ENCODE measurements at regions not wholly inside any gene's neighbourhood (a gene's known extent, or its start where the extent isn't known, plus 50 kb on each side); places are given as distances from the start of the nearest gene placed in this dataset.

- no peak overlapping the region for H3K4me3 Mint-ChIP-seq
- no peaks in the 10 kb centered on the region for H3K4me1 Mint-ChIP-seq (ENCODE audit: low read depth)
- intact Hi-C loops (cut with DNase I, micrococcal nuclease): no loop called here
- no peaks in the 10 kb centered on the region for H3K27me3 Mint-ChIP-seq
- Histone ChIP-seq H3K9me3 (ENCODE audit: control insufficient read depth in 1 of 2, insufficient read depth in 1 of 2, low read length in 2 of 2) (no peaks in the 10 kb centered on the region), H3K27me3 (ENCODE audit: control insufficient read depth in 1 of 2, insufficient read depth in 2 of 2, low read length in 2 of 2) (no peaks in the 10 kb centered on the region), H3K4me1 (ENCODE audit: insufficient read depth, low read length) (no peaks in the 10 kb centered on the region), H3K4me3 (ENCODE audit: low read length) (no peak overlapping the region), H3K27ac (ENCODE audit: low read depth in 1 of 2, low read length in 2 of 2) (no peak overlapping the region), H3K36me3 (ENCODE audit: insufficient read depth, low read length) (no peaks in the 10 kb centered on the region)
- ChIA-PET POLR2A (no interaction called here), CTCF (no interaction called here)
- H3K27ac Mint-ChIP-seq: no peak overlapping the region
- DNase-seq (no peak), ATAC-seq (ENCODE audit: poor library complexity) (no peak)
- no peak for TF ChIP-seq CTCF (IDR thresholded peaks at IDR 0.05)
- H3K9me3 Mint-ChIP-seq: no peaks in the 10 kb centered on the region
- no peaks in the 10 kb centered on the region for H3K36me3 Mint-ChIP-seq (ENCODE audit: low read depth)
Observed at GRCh38 chr12:74848006-74848405, 310.4 kb downstream of the ATXN7L3B start.

- Histone ChIP-seq H3K4me3 (ENCODE audit: low read length) (no peak overlapping the region), H3K27me3 (ENCODE audit: control insufficient read depth in 1 of 2, insufficient read depth in 2 of 2, low read length in 2 of 2) (no peaks in the 10 kb centered on the region), H3K27ac (ENCODE audit: low read depth in 1 of 2, low read length in 2 of 2) (no peak overlapping the region), H3K9me3 (ENCODE audit: control insufficient read depth in 1 of 2, insufficient read depth in 1 of 2, low read length in 2 of 2) (no peaks in the 10 kb centered on the region), H3K36me3 (ENCODE audit: insufficient read depth, low read length) (no peaks in the 10 kb centered on the region), H3K4me1 (ENCODE audit: insufficient read depth, low read length) (no peaks in the 10 kb centered on the region)
- no peak for ATAC-seq (ENCODE audit: poor library complexity)
- Mint-ChIP-seq H3K36me3 (ENCODE audit: low read depth) (no peaks in the 10 kb centered on the region), H3K27me3 (no peaks in the 10 kb centered on the region), H3K27ac (no peak overlapping the region), H3K4me1 (ENCODE audit: low read depth) (no peaks in the 10 kb centered on the region), H3K9me3 (no peaks in the 10 kb centered on the region), H3K4me3 (no peak overlapping the region)
- intact Hi-C loops (cut with DNase I, micrococcal nuclease): no loop called here
- CTCF ChIA-PET: no interaction called here
- POLR2A ChIA-PET: no interaction called here
- TF ChIP-seq CTCF (IDR thresholded peaks at IDR 0.05): no peak
- DNase-seq: no peak
Observed at GRCh38 chr12:74849801-74850200, 312.2 kb downstream of the ATXN7L3B start.

- no peak for ATAC-seq (ENCODE audit: poor library complexity)
Observed at GRCh38 chr12:74871817-74872216, 334.2 kb downstream of the ATXN7L3B start.

More at GRCh38 chr12:74871817-74872216, 334.2 kb downstream of the ATXN7L3B start:
- Histone ChIP-seq H3K4me3 (ENCODE audit: low read length) (no peak overlapping the region), H3K4me1 (ENCODE audit: insufficient read depth, low read length) (no peaks in the 10 kb centered on the region), H3K27ac (ENCODE audit: low read depth in 1 of 2, low read length in 2 of 2) (no peak overlapping the region), H3K9me3 (ENCODE audit: control insufficient read depth in 1 of 2, insufficient read depth in 1 of 2, low read length in 2 of 2) (no peaks in the 10 kb centered on the region), H3K27me3 (ENCODE audit: control insufficient read depth in 1 of 2, insufficient read depth in 2 of 2, low read length in 2 of 2) (no peaks in the 10 kb centered on the region), H3K36me3 (ENCODE audit: insufficient read depth, low read length) (no peaks in the 10 kb centered on the region)
- Mint-ChIP-seq H3K36me3 (ENCODE audit: low read depth) (no peaks in the 10 kb centered on the region), H3K27ac (no peak overlapping the region), H3K4me1 (ENCODE audit: low read depth) (no peaks in the 10 kb centered on the region), H3K4me3 (no peak overlapping the region), H3K27me3 (no peaks in the 10 kb centered on the region), H3K9me3 (peaks cover 4% of the 10 kb centered on the region)
- POLR2A ChIA-PET: no interaction called here
- no peak for DNase-seq
- no peak for TF ChIP-seq CTCF (IDR thresholded peaks at IDR 0.05)
- CTCF ChIA-PET: no interaction called here
- intact Hi-C loops (cut with DNase I, micrococcal nuclease): no loop called here
